ENCODE measurements at regions not wholly inside any gene's neighbourhood (a gene's known extent, or its start where the extent isn't known, plus 50 kb on each side); places are given as distances from the start of the nearest gene placed in this dataset.
A peak's percentile ranks its signal among the peaks of the same experiment; 100 is the strongest.

DNA sequence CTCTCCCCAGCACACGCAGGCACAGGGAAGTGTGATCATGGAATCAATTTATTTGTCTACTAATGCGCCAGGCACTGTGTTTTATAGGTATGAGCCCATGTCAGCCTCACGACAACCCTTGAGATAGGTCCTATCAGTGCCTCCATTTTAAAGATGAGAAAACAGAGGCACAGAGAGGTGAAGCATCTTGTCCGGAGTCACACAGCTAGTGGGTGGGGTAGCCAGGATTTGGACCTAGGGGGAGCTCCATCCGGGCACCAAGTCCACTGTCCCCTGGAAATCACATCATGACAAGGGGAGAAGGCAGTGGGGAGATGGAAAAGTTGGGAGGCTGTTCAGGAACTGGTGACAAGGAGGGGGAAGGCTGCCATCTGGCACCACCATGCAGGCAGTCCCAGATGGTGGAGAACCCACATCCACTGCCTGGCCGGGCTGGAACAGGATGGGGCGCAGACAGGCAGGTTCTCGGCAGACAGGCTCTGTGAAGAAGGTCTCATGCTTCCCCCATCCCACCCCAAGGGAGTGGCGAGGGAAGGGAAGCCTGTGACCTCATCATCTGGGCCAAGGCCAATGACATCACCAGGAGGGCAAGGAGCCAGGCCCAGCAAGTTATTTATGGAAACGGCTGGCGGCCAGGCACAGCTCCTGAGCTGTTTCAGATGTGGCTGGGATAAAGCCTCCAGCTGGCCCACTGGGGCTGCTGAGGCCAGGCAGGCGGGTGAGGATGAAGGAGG lies 126.0 kb upstream of the SDK2 start:
- TF ChIP-seq, protein P1, sequence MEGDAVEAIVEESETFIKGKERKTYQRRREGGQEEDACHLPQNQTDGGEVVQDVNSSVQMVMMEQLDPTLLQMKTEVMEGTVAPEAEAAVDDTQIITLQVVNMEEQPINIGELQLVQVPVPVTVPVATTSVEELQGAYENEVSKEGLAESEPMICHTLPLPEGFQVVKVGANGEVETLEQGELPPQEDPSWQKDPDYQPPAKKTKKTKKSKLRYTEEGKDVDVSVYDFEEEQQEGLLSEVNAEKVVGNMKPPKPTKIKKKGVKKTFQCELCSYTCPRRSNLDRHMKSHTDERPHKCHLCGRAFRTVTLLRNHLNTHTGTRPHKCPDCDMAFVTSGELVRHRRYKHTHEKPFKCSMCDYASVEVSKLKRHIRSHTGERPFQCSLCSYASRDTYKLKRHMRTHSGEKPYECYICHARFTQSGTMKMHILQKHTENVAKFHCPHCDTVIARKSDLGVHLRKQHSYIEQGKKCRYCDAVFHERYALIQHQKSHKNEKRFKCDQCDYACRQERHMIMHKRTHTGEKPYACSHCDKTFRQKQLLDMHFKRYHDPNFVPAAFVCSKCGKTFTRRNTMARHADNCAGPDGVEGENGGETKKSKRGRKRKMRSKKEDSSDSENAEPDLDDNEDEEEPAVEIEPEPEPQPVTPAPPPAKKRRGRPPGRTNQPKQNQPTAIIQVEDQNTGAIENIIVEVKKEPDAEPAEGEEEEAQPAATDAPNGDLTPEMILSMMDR (IDR thresholded peaks at IDR 0.05; ENCODE audit: insufficient read depth, low read length, missing control alignments), result no peak

DNA sequence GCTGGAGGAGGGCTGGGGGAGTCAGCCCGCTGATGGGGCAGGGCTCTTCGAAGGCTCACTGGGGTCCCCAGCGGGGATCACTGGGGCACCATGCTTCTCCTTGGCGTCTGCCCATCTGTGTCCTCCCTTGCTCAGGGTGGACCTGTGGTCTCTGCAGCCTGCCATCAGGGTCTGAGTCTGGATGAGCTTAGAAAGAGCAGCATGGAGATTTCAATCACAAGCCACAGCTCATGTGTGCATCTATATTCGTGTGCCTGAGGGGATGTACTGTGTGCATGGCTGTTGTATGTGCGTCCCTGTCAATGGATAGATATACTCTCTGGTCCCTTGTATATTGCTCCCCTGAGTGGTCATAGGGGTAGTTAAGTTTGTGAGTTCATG lies 126.6 kb upstream of the SDK2 start:
- CTCF ChIA-PET, result no interaction called here
- no peak overlapping the region for H3K4me3 ChIP-seq (ENCODE audit: low read depth, low read length)
- TF ChIP-seq, protein P1 (IDR thresholded peaks at IDR 0.05; ENCODE audit: insufficient read depth, low read length, missing control alignments), result no peak
- POLR2A ChIA-PET, result no interaction called here
- DNase-seq (ENCODE audit: low read depth, low spot score), result no peak

More for the DNA sequence above, 126.0 kb upstream of the SDK2 start:
- H3K4me3 ChIP-seq (ENCODE audit: low read depth, low read length), result no peak overlapping the region
- CTCF ChIA-PET, result no interaction called here
- POLR2A ChIA-PET, result no interaction called here
- DNase-seq (ENCODE audit: low read depth, low spot score), result peak; percentile 28

DNA sequence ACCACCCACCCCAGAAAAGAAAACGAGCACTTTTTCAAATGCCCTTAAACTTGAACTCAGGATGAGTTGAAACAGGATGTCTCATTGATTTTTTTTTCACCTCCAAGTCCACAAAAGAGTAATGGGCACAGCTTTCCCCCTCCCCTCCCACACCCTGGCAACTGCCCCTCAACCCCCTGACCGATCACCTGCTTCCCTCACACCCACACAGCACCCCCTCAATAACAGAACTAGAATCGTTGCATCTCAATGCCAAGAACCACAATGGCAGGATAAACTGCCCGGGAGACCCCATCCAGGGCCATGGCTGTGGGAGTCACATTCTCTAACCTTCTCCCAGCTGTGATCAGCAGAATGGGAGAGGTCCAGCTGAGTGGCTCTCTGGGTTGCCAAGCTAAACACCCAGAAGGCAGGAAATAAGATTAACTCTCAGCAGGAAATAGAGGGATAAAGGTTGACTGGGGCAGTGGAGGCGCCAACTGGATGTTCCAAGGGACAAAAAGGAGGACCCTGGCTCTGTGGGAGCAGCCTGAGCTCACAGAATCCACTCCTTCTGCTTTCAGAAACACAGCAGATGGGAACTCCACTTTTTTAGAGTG lies 128.0 kb upstream of the SDK2 start:
- no peak for DNase-seq (ENCODE audit: low read depth, low spot score)

GRCh38 chr17:73773702-73774101 lies 129.5 kb upstream of the SDK2 start:
- POLR2A ChIA-PET, result no interaction called here
- no peak overlapping the region for H3K4me3 ChIP-seq (ENCODE audit: low read depth, low read length)
- CTCF ChIA-PET, result no interaction called here
- TF ChIP-seq, protein P1 (IDR thresholded peaks at IDR 0.05; ENCODE audit: insufficient read depth, low read length, missing control alignments), result no peak
- DNase-seq (ENCODE audit: low read depth, low spot score), result no peak

More for the DNA sequence above, 128.0 kb upstream of the SDK2 start:
- POLR2A ChIA-PET, result no interaction called here
- CTCF ChIA-PET, result no interaction called here
- no peak overlapping the region for H3K4me3 ChIP-seq (ENCODE audit: low read depth, low read length)
- TF ChIP-seq, protein P1 (IDR thresholded peaks at IDR 0.05; ENCODE audit: insufficient read depth, low read length, missing control alignments), result no peak

- no peak for DNase-seq (ENCODE audit: low read depth, low spot score)
- ChIA-PET POLR2A (no interaction called here), CTCF (no interaction called here)
- no peak overlapping the region for H3K4me3 ChIP-seq (ENCODE audit: low read depth, low read length)
- TF ChIP-seq, protein P1 (IDR thresholded peaks at IDR 0.05; ENCODE audit: insufficient read depth, low read length, missing control alignments), result no peak
Observed at GRCh38 chr17:73774852-73775251, 130.6 kb upstream of the SDK2 start.

DNA sequence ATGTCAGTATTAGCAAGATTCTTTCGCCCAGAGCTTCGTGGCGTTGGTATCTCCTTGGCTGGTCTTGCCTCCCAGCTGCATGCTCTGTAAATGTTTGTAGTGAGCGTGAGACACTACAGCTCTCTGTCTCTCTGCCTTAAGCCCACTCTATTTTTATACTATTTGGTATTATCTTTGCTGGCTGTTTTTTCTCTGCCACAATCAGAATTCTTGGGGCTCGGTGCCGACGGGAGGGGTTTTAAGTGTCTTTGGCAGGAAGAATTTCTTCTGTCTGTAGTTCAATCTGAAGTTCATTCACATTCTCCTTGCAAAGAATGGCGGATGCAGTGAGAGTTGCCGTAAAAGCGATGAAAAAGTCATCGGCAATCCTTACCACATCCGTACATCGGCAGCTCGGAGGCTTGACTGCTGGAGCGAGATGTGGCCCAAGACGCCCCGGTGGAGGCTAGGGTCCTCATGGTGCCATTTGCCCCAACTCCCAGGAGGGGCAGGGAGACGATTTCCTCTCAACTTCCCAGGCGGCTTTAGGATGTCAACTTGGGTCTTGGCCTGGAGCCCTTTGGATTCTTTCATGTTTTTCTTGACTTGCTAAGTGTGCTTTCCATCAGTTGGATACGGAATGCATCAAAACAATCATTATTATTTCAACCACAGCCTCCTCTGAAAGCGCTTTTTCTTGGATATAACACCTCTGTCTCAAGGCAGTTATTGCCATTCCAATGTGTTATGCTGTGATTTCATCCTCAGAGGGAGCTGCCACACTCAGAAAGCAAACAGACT lies 132.3 kb upstream of the SDK2 start:
- TF ChIP-seq, protein P1 (IDR thresholded peaks at IDR 0.05; ENCODE audit: insufficient read depth, low read length, missing control alignments), result no peak
- DNase-seq (ENCODE audit: low read depth, low spot score), result no peak
- no peak overlapping the region for H3K4me3 ChIP-seq (ENCODE audit: low read depth, low read length)
- ChIA-PET CTCF (no interaction called here), POLR2A (no interaction called here)

Data from AG04449 (cell line).